ENCODE measurements at regions not wholly inside any gene's neighbourhood (a gene's known extent, or its start where the extent isn't known, plus 50 kb on each side); places are given as distances from the start of the nearest gene placed in this dataset.

DNA sequence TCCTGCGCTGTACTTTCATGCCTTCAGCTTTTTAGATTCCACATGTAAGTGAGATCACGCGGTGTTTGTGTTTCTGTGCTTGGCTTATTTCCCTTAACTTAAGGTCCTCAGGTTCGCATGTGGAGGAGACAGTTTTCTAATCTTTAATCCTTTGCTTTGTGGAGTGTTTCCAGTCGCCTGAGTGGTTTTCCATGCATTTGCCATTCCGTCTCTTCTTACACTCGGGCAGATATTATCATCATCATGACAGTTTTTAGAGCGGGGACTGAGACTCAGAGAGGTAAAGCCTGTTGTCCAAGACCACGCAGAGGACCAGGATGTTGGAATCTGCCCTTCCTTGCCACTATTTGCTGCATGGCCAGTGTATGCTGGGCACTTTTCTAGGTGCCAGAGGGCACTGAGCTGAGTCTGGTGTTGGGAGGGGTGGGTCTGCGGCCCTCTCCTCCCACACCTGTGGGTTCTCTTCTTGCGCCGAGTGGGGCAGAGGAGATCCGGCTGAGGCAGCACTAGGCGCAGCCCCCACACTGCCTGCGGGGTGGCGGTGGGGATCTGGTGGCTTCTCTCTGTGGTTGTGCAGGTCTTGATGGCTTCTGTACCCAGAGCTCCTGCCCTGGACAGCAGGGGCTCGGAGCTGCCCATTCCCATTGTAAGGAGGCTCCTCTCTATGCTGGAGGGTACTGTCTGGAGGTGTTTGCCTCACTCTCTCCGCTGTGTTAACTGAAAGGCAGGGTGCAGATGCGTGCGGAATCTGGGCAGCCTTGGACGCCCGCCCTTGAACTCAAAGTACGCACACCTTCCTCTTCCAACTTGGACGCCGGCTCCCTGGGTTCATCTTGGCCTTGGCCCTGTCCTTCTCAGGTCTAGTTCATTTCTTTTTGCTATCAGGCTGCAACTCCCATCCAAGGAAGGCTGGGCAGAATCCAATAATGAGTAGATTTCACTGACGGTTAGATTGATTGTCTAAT is 156.0 kb upstream of the RGMA start:
- DNase-seq (ENCODE audit: low spot score) (no peak), ATAC-seq (ENCODE audit: low FRiP score) (no peak)
- no peak for TF ChIP-seq CTCF (IDR thresholded peaks at IDR 0.05)

DNA sequence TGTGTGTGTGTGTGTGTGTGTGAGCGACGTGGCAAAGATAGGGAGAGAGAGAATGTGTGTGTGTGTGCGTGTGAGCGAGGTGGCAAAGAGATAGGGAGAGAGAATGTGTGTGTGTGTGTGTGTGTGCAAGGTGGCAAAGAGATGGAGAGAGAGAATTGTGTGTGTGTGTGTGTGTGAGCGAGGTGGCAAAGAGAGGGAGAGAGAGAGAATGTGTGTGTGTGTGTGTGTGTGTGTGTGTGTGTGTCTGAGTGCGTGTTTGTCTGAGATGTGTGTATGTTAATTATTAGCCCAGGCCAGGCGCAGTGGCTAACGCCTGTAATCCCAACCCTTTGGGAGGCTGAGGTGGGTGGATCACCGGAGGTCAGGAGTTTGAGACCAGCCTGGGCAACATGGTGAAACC is 154.6 kb upstream of the RGMA start:
- ATAC-seq (ENCODE audit: low FRiP score) (no peak), DNase-seq (ENCODE audit: low spot score) (no peak)
- TF ChIP-seq CTCF (IDR thresholded peaks at IDR 0.05), result no peak

DNA sequence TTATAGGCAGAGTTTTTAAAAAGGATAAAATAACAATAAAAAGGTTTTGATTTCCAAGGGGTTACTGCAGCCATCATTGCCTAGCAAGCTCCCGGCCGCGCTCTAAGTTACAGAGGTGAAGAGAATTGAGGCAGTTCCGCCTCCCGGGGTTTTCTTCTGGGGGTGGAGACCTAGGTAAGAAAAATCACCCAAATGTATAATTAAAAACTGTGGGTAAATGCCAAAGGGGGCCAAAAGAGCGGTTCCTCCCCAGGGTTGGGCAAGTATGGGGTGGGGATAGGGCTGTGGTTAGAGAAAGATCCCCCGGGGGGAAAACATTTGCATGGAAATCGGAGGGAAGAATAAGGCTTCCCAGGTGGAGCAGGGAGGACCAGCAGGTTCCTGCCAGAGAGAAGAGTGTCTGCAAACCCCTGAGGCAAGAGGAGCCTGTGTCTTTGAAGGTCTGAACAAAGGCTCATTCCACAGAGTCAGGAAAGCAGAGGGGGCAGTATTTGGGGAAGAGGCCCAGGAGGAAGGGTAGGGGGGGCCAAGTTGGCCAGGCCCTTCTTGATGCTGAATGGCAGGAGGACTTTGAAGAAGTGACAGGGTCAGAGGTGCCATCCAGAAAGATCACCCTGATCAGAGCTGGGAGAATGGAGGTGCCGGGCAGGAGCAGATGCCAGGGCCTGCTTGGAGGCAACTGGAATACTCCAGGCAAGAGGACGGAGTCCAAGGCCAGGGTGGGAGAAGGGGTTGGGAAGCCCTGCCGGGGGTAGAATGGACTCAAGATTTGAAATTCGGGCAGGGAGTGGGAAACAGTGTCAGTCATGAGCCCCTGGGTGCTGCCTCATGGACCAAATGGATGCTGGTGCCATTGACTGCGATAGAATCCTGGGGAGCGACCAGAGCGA is 152.9 kb upstream of the RGMA start:
- TF ChIP-seq CTCF (IDR thresholded peaks at IDR 0.05), result no peak
- ATAC-seq (ENCODE audit: low FRiP score), result no peak
- DNase-seq (ENCODE audit: low spot score), result no peak

DNA sequence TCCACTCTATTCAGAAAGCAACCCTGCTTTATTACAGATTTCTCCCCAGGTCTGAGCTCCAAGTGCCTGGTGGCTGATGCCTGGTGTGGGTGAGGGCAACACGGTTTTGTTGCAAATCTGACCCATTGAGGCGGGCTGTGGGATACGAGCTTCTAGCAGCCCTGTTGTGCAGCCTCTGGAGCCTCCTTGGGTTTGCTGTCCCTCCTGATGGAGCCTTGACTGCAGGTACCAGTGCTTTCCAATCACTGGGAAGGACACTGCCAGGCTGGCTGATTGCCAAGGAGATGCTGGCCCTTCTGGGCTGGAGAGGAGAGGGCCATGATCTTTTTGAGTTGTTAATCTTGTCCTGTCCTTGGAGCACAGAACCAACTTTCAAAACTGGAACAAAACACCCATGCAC is 151.0 kb upstream of the RGMA start:
- DNase-seq (ENCODE audit: low spot score), result no peak
- ATAC-seq (ENCODE audit: low FRiP score), result no peak
- no peak for TF ChIP-seq CTCF (IDR thresholded peaks at IDR 0.05)

- no peak for ATAC-seq (ENCODE audit: low FRiP score)
- TF ChIP-seq CTCF (IDR thresholded peaks at IDR 0.05), result no peak
- DNase-seq (ENCODE audit: low spot score), result no peak
These were observed 150.6 kb upstream of the RGMA start for GRCh38 chr15:93239591-93239990.

GRCh38 chr15:93238641-93239040 is 149.6 kb upstream of the RGMA start:
- no peak for TF ChIP-seq CTCF (IDR thresholded peaks at IDR 0.05)
- ATAC-seq (ENCODE audit: low FRiP score) (no peak), DNase-seq (ENCODE audit: low spot score) (no peak)
